ENCODE measurements at regions not wholly inside any gene's neighbourhood (a gene's known extent, or its start where the extent isn't known, plus 50 kb on each side); places are given as distances from the start of the nearest gene placed in this dataset.

GRCh38 chr20:51255417-51255816, 232.5 kb upstream of the KCNG1 start:
- no peak for TF ChIP-seq CTCF (IDR thresholded peaks at IDR 0.05)
- TF ChIP-seq PHF8 (IDR thresholded peaks at IDR 0.05; ENCODE audit: borderline replicate concordance, low read depth): no peak
- no peak for TF ChIP-seq POLR2A (IDR thresholded peaks at IDR 0.05; ENCODE audit: low read length)
- TF ChIP-seq MAZ (IDR thresholded peaks at IDR 0.05; ENCODE audit: borderline replicate concordance, low read depth, low read length): no peak
- no peak for TF ChIP-seq KDM5A (IDR thresholded peaks at IDR 0.05)
- no peak for TF ChIP-seq NFE2L2 (conservative IDR thresholded peaks at IDR 0.05; ENCODE audit: low read length)
- TF ChIP-seq EHF (CRISPR knock-in tag; IDR thresholded peaks at IDR 0.05): no peak
- no peak for TF ChIP-seq ZFP36 (IDR thresholded peaks at IDR 0.05; ENCODE audit: borderline replicate concordance, partially characterized antibody)
- TF ChIP-seq SREBF2 (IDR thresholded peaks at IDR 0.05): no peak
- TF ChIP-seq CEBPB (IDR thresholded peaks at IDR 0.05): no peak
- no peak for TF ChIP-seq MAX (IDR thresholded peaks at IDR 0.05)
